CD14-positive monocyte (primary cell): ENCODE measurements at regions not wholly inside any gene's neighbourhood (a gene's known extent, or its start where the extent isn't known, plus 50 kb on each side); places are given as distances from the start of the nearest gene placed in this dataset.

Source experiments
- DNase-seq, 3 donors: peaks; one replicate each; pipeline ENCODE4 v3.0.0-alpha.2; 2011 to 2022
- H2AFZ ChIP-seq: 2 replicates; pipeline ENCODE4 v1.6.0; 2012; ENCODE audit warnings: mild to moderate bottlenecking, low read depth, low read length, inconsistent platforms; ENCODE audit not compliant: insufficient read depth, poor library complexity, severe bottlenecking
- H3K27ac ChIP-seq, 2 donors: 1 replicate in 1 of 2; 2 replicates in 1 of 2; pipeline ENCODE4 v1.5.1; 2012 to 2013; ENCODE audit warnings: low read length in 2 of 2, control low read depth in 1 of 2, inconsistent platforms in 1 of 2, low read depth in 1 of 2, mild to moderate bottlenecking in 1 of 2
- H3K27me3 ChIP-seq, 2 donors: one replicate each; pipeline versions ENCODE4 v1.6.0 to v1.6.1; 2011 to 2013; ENCODE audit warnings: low read length in 2 of 2; ENCODE audit not compliant: control insufficient read depth in 2 of 2, insufficient read depth in 2 of 2
- H3K36me3 ChIP-seq, 2 donors: replicated peaks in 1 of 2; 1 replicate in 1 of 2; 2 replicates in 1 of 2; pipeline versions ENCODE4 v1.5.1 to v1.6.1; 2012 to 2013; ENCODE audit warnings: low read length in 2 of 2, control low read depth in 1 of 2, inconsistent platforms in 1 of 2, mild to moderate bottlenecking in 1 of 2; ENCODE audit not compliant: insufficient read depth in 2 of 2, control insufficient read depth in 1 of 2
- H3K4me1 ChIP-seq, 2 donors: 1 replicate in 1 of 2; 2 replicates in 1 of 2; pipeline versions ENCODE4 v1.5.1 to v1.6.1; 2012 to 2013; ENCODE audit warnings: low read length in 2 of 2, control low read depth in 1 of 2, inconsistent platforms in 1 of 2, mild to moderate bottlenecking in 1 of 2, moderate library complexity in 1 of 2; ENCODE audit not compliant: insufficient read depth in 2 of 2, control insufficient read depth in 1 of 2
- H3K4me2 ChIP-seq: replicated peaks from 2 replicates; pipeline ENCODE3; 2012; ENCODE audit warnings: low read length, moderate library complexity, mild to moderate bottlenecking; ENCODE audit not compliant: poor library complexity, severe bottlenecking; ENCODE audit errors: extremely low read depth
- H3K4me3 ChIP-seq, 3 experiments: fragments of 200-600 bp in 1 of 3; sonication (generic) in 1 of 3; replicated peaks in 1 of 3; 1 replicate in 2 of 3; 2 replicates in 1 of 3; pipeline ENCODE4 v1.5.1; 2011 to 2013; ENCODE audit warnings: low read length in 3 of 3, mild to moderate bottlenecking in 3 of 3, control low read depth in 2 of 3, low read depth in 2 of 3, inconsistent platforms in 1 of 3, moderate library complexity in 1 of 3
- H3K79me2 ChIP-seq: 2 replicates; pipeline ENCODE4 v1.6.0; 2012; ENCODE audit warnings: mild to moderate bottlenecking, control low read depth, inconsistent platforms, low read length, moderate library complexity; ENCODE audit not compliant: insufficient read depth
- H3K9ac ChIP-seq: 2 replicates; pipeline ENCODE4 v1.6.0; 2017; ENCODE audit warnings: low read length, mild to moderate bottlenecking; ENCODE audit not compliant: insufficient read depth, poor library complexity, severe bottlenecking
- H3K9me3 ChIP-seq, 2 donors: replicated peaks in 1 of 2; 1 replicate in 1 of 2; 2 replicates in 1 of 2; pipeline versions ENCODE4 v1.5.1 to v1.6.1; 2012 to 2013; ENCODE audit warnings: low read length in 2 of 2, control low read depth in 1 of 2; ENCODE audit not compliant: control insufficient read depth in 1 of 2, insufficient read depth in 1 of 2
- H4K20me1 ChIP-seq: 2 replicates; pipeline ENCODE4 v1.6.0; 2012; ENCODE audit warnings: mild to moderate bottlenecking, low read length, control low read depth, moderate library complexity; ENCODE audit not compliant: insufficient read depth
- H3K27ac Mint-ChIP-seq, 7 donors: one replicate each; pipeline ENCODE4 v1.8.0; 2020; ENCODE audit warnings: mild to moderate bottlenecking in 7 of 7, mixed read lengths in 7 of 7, moderate library complexity in 6 of 7, inconsistent platforms in 2 of 7
- H3K27me3 Mint-ChIP-seq, 3 donors: one replicate each; pipeline ENCODE4 v1.8.0; 2021 to 2022; ENCODE audit warnings: low read depth in 3 of 3, mild to moderate bottlenecking in 3 of 3, mixed read lengths in 3 of 3, moderate library complexity in 3 of 3, inconsistent platforms in 1 of 3
- H3K36me3 Mint-ChIP-seq, 2 donors: one replicate each; pipeline ENCODE4 v1.8.0; 2020; ENCODE audit warnings: mixed read lengths in 2 of 2, inconsistent platforms in 1 of 2, mild to moderate bottlenecking in 1 of 2
- H3K4me1 Mint-ChIP-seq: one replicate; pipeline ENCODE4 v1.8.0; 2020; ENCODE audit warnings: mild to moderate bottlenecking, mixed read lengths
- H3K4me3 Mint-ChIP-seq, 2 donors: one replicate each; pipeline ENCODE4 v1.8.0; 2020; ENCODE audit warnings: mild to moderate bottlenecking in 2 of 2, mixed read lengths in 2 of 2, moderate library complexity in 1 of 2
- H3K9me3 Mint-ChIP-seq, 7 donors: one replicate each; pipeline ENCODE4 v1.8.0; 2020 to 2022; ENCODE audit warnings: mixed read lengths in 7 of 7, mild to moderate bottlenecking in 6 of 7, moderate library complexity in 6 of 7, inconsistent platforms in 2 of 7
- WGBS: methylation state at CpG from one replicate; pipeline ENCODE4 v1.1.5; 2013; ENCODE audit warnings: missing lambda C conversion rate; ENCODE audit not compliant: insufficient coverage; 5-methylcytosine and 5-hydroxymethylcytosine counted together
- intact Hi-C, 2 donors: fragments of 100-400 bp; cut with micrococcal nuclease; formaldehyde crosslinking; loops; one replicate each; pipeline versions ENCODE4 v1.15.0 to v1.15.1; 2023
- TF ChIP-seq, protein P1 (sequence below): fragments of 200-600 bp; IDR thresholded peaks from one replicate; pipeline ENCODE4 v1.8.0; 2022; ENCODE audit warnings: antibody characterized with exemption, mild to moderate bottlenecking

DNA sequence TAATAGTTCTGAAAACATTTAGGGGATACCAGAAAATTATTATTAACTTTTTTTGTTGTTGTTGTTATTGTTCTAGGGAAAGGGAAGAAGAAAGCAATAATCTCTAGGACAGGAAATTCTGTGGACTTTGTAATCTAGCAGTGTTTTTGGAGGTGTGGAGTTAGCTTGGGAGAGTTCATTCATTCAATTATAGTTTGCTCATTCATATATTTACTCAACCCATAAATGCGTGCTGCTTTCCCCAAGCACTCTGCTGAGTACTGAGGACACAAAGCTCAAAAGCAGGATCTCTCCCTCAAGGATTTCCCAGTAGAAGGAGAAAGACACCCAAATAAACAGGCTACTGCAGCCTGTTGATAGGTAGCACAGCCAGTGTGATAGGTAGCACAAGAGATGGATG, 984.3 kb downstream of the BCL11A start:
- Histone ChIP-seq H3K9ac (no peak overlapping the region), H3K36me3 (no peaks in the 10 kb centered on the region), H2AFZ (no peak overlapping the region), H3K4me3 (no peak overlapping the region), H3K4me2 (no peak overlapping the region), H3K9me3 (no peaks in the 10 kb centered on the region), H3K4me1 (no peaks in the 10 kb centered on the region), H3K27me3 (no peaks in the 10 kb centered on the region), H3K27ac (no peak overlapping the region), H4K20me1 (no peaks in the 10 kb centered on the region), H3K79me2 (no peaks in the 10 kb centered on the region)
- H3K27ac Mint-ChIP-seq = no peak overlapping the region
- H3K4me1 Mint-ChIP-seq = no peaks in the 10 kb centered on the region
- intact Hi-C loops = no loop called here
- WGBS = no CpG with 5 or more reads among the region's 1 CpG
- TF ChIP-seq, protein P1, sequence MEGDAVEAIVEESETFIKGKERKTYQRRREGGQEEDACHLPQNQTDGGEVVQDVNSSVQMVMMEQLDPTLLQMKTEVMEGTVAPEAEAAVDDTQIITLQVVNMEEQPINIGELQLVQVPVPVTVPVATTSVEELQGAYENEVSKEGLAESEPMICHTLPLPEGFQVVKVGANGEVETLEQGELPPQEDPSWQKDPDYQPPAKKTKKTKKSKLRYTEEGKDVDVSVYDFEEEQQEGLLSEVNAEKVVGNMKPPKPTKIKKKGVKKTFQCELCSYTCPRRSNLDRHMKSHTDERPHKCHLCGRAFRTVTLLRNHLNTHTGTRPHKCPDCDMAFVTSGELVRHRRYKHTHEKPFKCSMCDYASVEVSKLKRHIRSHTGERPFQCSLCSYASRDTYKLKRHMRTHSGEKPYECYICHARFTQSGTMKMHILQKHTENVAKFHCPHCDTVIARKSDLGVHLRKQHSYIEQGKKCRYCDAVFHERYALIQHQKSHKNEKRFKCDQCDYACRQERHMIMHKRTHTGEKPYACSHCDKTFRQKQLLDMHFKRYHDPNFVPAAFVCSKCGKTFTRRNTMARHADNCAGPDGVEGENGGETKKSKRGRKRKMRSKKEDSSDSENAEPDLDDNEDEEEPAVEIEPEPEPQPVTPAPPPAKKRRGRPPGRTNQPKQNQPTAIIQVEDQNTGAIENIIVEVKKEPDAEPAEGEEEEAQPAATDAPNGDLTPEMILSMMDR = no peak
- peaks cover 0 to 2% (median 0%) of the 10 kb centered on the region in 7 donors for H3K9me3 Mint-ChIP-seq
- H3K4me3 Mint-ChIP-seq = no peak overlapping the region
- no peaks in the 10 kb centered on the region for H3K36me3 Mint-ChIP-seq
- no peak for DNase-seq
- H3K27me3 Mint-ChIP-seq = no peaks in the 10 kb centered on the region

DNA sequence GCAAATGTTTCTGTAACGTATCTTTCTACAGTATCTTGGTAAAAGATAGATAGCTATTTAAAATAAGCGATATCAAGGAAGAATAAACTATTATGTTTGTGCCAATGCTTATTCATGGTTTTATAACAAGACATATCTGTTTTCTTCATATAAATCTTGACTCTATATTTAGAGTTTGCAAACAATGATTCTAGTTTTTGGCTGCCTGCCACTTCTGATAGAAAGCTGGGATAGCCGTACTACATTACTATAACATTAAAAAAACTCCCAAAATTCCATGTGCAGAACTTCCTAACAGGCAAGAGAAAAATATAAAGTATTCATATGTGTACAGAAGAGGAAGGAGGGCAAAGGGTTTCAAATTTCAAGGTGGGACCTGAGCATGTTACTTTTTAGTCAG, 985.0 kb downstream of the BCL11A start:
- TF ChIP-seq, protein P1 = no peak
- DNase-seq = no peak
- no peak overlapping the region for H3K4me3 Mint-ChIP-seq
- no peak overlapping the region for H3K27ac ChIP-seq
- H3K4me2 ChIP-seq = no peak overlapping the region
- H3K79me2 ChIP-seq = no peaks in the 10 kb centered on the region
- H3K4me1 Mint-ChIP-seq = no peaks in the 10 kb centered on the region
- H4K20me1 ChIP-seq = no peaks in the 10 kb centered on the region
- WGBS = no CpG with 5 or more reads among the region's 3 CpGs
- intact Hi-C loops = no loop called here
- H3K9me3 ChIP-seq = no peaks in the 10 kb centered on the region
- no peak overlapping the region for H3K4me3 ChIP-seq
- no peak overlapping the region for H3K27ac Mint-ChIP-seq
- no peaks in the 10 kb centered on the region for H3K36me3 Mint-ChIP-seq
- H3K9me3 Mint-ChIP-seq = peaks cover 0 to 2% (median 0%) of the 10 kb centered on the region in 7 donors
- H2AFZ ChIP-seq = no peak overlapping the region
- no peaks in the 10 kb centered on the region for H3K27me3 ChIP-seq
- H3K4me1 ChIP-seq = no peaks in the 10 kb centered on the region
- H3K36me3 ChIP-seq = no peaks in the 10 kb centered on the region
- H3K9ac ChIP-seq = no peak overlapping the region
- H3K27me3 Mint-ChIP-seq = no peaks in the 10 kb centered on the region
